Ishikawa (cell line): ENCODE measurements at regions not wholly inside any gene's neighbourhood (a gene's known extent, or its start where the extent isn't known, plus 50 kb on each side); places are given as distances from the start of the nearest gene placed in this dataset.

ENCODE experiments used
- RAD21 ChIP-seq: IDR thresholded peaks from 2 replicates; pipeline ENCODE4 v1.6.1; 2012; ENCODE audit warnings: low read depth
- TAF1 ChIP-seq: IDR thresholded peaks from 2 replicates; pipeline ENCODE4 v1.6.1; 2012; ENCODE audit warnings: low read depth, mild to moderate bottlenecking
- YY1 ChIP-seq: IDR thresholded peaks from 2 replicates; pipeline ENCODE4 v1.6.1; 2012; ENCODE audit warnings: low read depth

GRCh38 chr5:155998257-155998656, 328.7 kb upstream of the SGCD start:
- no peak for TF ChIP-seq YY1
- TF ChIP-seq RAD21: no peak
- no peak for TF ChIP-seq TAF1
